Sigmoid colon (tissue), 6 donors: ENCODE measurements at regions not wholly inside any gene's neighbourhood (a gene's known extent, or its start where the extent isn't known, plus 50 kb on each side); places are given as distances from the start of the nearest gene placed in this dataset.

Experiments
- DNase-seq: peaks from one replicate; pipeline ENCODE4 v3.0.0-alpha.2; 2019
- H3K27ac ChIP-seq, 4 donors: fragments of 200-600 bp; sonication (generic); one replicate each; pipeline ENCODE4 v1.5.1; 2016 to 2019; ENCODE audit warnings: mild to moderate bottlenecking in 1 of 4
- H3K27me3 ChIP-seq, 3 donors: fragments of 200-600 bp; sonication (generic); one replicate each; pipeline ENCODE4 v1.5.1; 2019; ENCODE audit warnings: mild to moderate bottlenecking in 1 of 3
- H3K36me3 ChIP-seq, 4 donors: fragments of 200-600 bp; sonication (generic); one replicate each; pipeline ENCODE4 v1.5.1; 2016 to 2019
- H3K4me1 ChIP-seq, 4 donors: fragments of 200-600 bp; sonication (generic); one replicate each; pipeline ENCODE4 v1.5.1; 2017 to 2019
- H3K4me3 ChIP-seq, 4 donors: fragments of 200-600 bp; sonication (generic); one replicate each; pipeline ENCODE4 v1.5.1; 2017 to 2019; ENCODE audit warnings: mild to moderate bottlenecking in 2 of 4, moderate library complexity in 1 of 4
- H3K9me3 ChIP-seq, 4 donors: fragments of 200-600 bp in 3 of 4; sonication (generic) in 3 of 4; one replicate each; pipeline versions ENCODE4 v1.5.1 to v1.6.1; 2013 to 2019
- CTCF ChIP-seq, 4 experiments: fragments of 450-650 bp in 3 of 4; fragments of 200-600 bp in 1 of 4; IDR thresholded peaks; one replicate each; pipeline ENCODE4 v1.5.1; 2016 to 2019; ENCODE audit warnings: antibody characterized with exemption in 4 of 4, mild to moderate bottlenecking in 3 of 4, moderate library complexity in 2 of 4
- EP300 ChIP-seq, 4 donors: sonication (generic); formaldehyde crosslinking; IDR thresholded peaks; one replicate each; pipeline ENCODE4 v1.6.1; 2017; ENCODE audit warnings: antibody characterized with exemption in 4 of 4
- POLR2A ChIP-seq, 2 donors: fragments of 450-650 bp; IDR thresholded peaks; one replicate each; pipeline ENCODE4 v1.6.1; 2016; ENCODE audit warnings: antibody characterized with exemption in 2 of 2, mild to moderate bottlenecking in 2 of 2, moderate library complexity in 2 of 2
- POLR2AphosphoS5 ChIP-seq, 4 donors: sonication (generic); formaldehyde crosslinking; IDR thresholded peaks; one replicate each; pipeline ENCODE4 v1.6.1; 2017; ENCODE audit warnings: antibody characterized with exemption in 4 of 4
- WGBS, 2 donors: extraction: QIAGEN DNeasy Blood & Tissue Kit; methylation state at CpG; one replicate each; pipeline ENCODE4 v1.1.7; 2013; 5-methylcytosine and 5-hydroxymethylcytosine counted together
- intact Hi-C: fragments of 100-400 bp; cut with DNase I; formaldehyde crosslinking; loops from one replicate; pipeline ENCODE4 v1.15.1; 2023
- donor health status: healthy with polysubstance abuse.
- donor health status: healthy.

GRCh38 chr2:217733461-217733860 is 269.3 kb downstream of the TNS1 start:
- no peak for TF ChIP-seq CTCF (IDR thresholded peaks at IDR 0.05)
- TF ChIP-seq POLR2A (IDR thresholded peaks at IDR 0.05): no peak
- peaks cover 0 to 44% (median 7%) of the 10 kb centered on the region in 4 donors for H3K36me3 ChIP-seq
- no peak overlapping the region for H3K4me3 ChIP-seq
- H3K27ac ChIP-seq: peak overlapping the region; percentile 19 to 55 (median 25)
- H3K4me1 ChIP-seq: peaks cover 0 to 67% (median 41%) of the 10 kb centered on the region in 4 donors
- WGBS, 2 donors: 56 to 77% methylated on average over 3 of the region's 3 CpGs
- no peaks in the 10 kb centered on the region for H3K27me3 ChIP-seq
- intact Hi-C loops: no loop called here
- no peaks in the 10 kb centered on the region for H3K9me3 ChIP-seq
- no peak for DNase-seq

GRCh38 chr2:217732992-217733391 is 269.8 kb downstream of the TNS1 start:
- no peak overlapping the region for H3K4me3 ChIP-seq
- no peaks in the 10 kb centered on the region for H3K27me3 ChIP-seq
- no peak for TF ChIP-seq POLR2A (IDR thresholded peaks at IDR 0.05)
- no peak for TF ChIP-seq CTCF (IDR thresholded peaks at IDR 0.05)
- peak in 1 of 4 donors; percentile 10 for TF ChIP-seq POLR2AphosphoS5 (IDR thresholded peaks at IDR 0.05)
- no peak for TF ChIP-seq EP300 (IDR thresholded peaks at IDR 0.05)
- intact Hi-C loops: no loop called here
- peaks cover 0 to 67% (median 41%) of the 10 kb centered on the region in 4 donors for H3K4me1 ChIP-seq
- 57 to 70% methylated on average over 3 of the region's 3 CpGs for WGBS, 2 donors
- DNase-seq: no peak
- H3K36me3 ChIP-seq: peaks cover 0 to 40% (median 5%) of the 10 kb centered on the region in 4 donors
- H3K27ac ChIP-seq: peak overlapping the region; percentile 19 to 55 (median 25)
- no peaks in the 10 kb centered on the region for H3K9me3 ChIP-seq

GRCh38 chr2:217731805-217732204 is 271.0 kb downstream of the TNS1 start:
- Histone ChIP-seq H3K27ac (no peak overlapping the region), H3K9me3 (no peaks in the 10 kb centered on the region), H3K4me3 (no peak overlapping the region), H3K4me1 (peaks cover 0 to 58% (median 41%) of the 10 kb centered on the region in 4 donors), H3K27me3 (no peaks in the 10 kb centered on the region), H3K36me3 (peaks cover 0 to 29% (median 1%) of the 10 kb centered on the region in 4 donors)
- TF ChIP-seq CTCF (IDR thresholded peaks at IDR 0.05) (no peak), POLR2A (IDR thresholded peaks at IDR 0.05) (no peak), POLR2AphosphoS5 (IDR thresholded peaks at IDR 0.05) (no peak), EP300 (IDR thresholded peaks at IDR 0.05) (no peak)
- DNase-seq: no peak
- 79 to 83% methylated on average over 2 of the region's 2 CpGs for WGBS, 2 donors
- intact Hi-C loops: no loop called here

GRCh38 chr2:217729421-217730053 is 273.3 kb downstream of the TNS1 start:
- no peak for TF ChIP-seq EP300 (IDR thresholded peaks at IDR 0.05)
- TF ChIP-seq POLR2A (IDR thresholded peaks at IDR 0.05): no peak
- TF ChIP-seq POLR2AphosphoS5 (IDR thresholded peaks at IDR 0.05): no peak
- TF ChIP-seq CTCF (IDR thresholded peaks at IDR 0.05): no peak
- no peaks in the 10 kb centered on the region for H3K9me3 ChIP-seq
- peaks cover 0 to 42% (median 30%) of the 10 kb centered on the region in 4 donors for H3K4me1 ChIP-seq
- H3K36me3 ChIP-seq: peaks cover 0 to 20% (median 4%) of the 10 kb centered on the region in 4 donors
- DNase-seq: no peak
- peak overlapping the region in 1 of 4 donors; percentile 13 for H3K27ac ChIP-seq
- intact Hi-C loops: no loop called here
- no peak overlapping the region for H3K4me3 ChIP-seq
- 44 to 55% methylated on average over 5 of the region's 5 CpGs for WGBS, 2 donors
- no peaks in the 10 kb centered on the region for H3K27me3 ChIP-seq

- no peak for DNase-seq
- no peak for TF ChIP-seq EP300 (IDR thresholded peaks at IDR 0.05)
- no peak for TF ChIP-seq POLR2A (IDR thresholded peaks at IDR 0.05)
- no peak for TF ChIP-seq POLR2AphosphoS5 (IDR thresholded peaks at IDR 0.05)
- no peak for TF ChIP-seq CTCF (IDR thresholded peaks at IDR 0.05)
- Histone ChIP-seq H3K4me3 (no peak overlapping the region), H3K4me1 (peaks cover 0 to 30% (median 21%) of the 10 kb centered on the region in 4 donors), H3K27me3 (no peaks in the 10 kb centered on the region), H3K9me3 (no peaks in the 10 kb centered on the region), H3K27ac (no peak overlapping the region), H3K36me3 (peaks cover 0 to 8% (median 3%) of the 10 kb centered on the region in 4 donors)
- WGBS, 2 donors: 90 to 94% methylated on average over 7 of the region's 7 CpGs
- intact Hi-C loops: no loop called here
Measured at GRCh38 chr2:217727801-217728200, 275.0 kb downstream of the TNS1 start.
